ENCODE measurements at regions not wholly inside any gene's neighbourhood (a gene's known extent, or its start where the extent isn't known, plus 50 kb on each side); places are given as distances from the start of the nearest gene placed in this dataset.
A peak's percentile ranks its signal among the peaks of the same experiment; 100 is the strongest.
"Not testable (repeated sequence)": the region's sequence is repeated elsewhere in the genome, so short reads cannot be mapped to it uniquely, and the experiment has no call there.

GRCh38 chr15:77915261-77915960 is 162.1 kb downstream of the TBC1D2B start:
- H3K4me3 ChIP-seq = no peak overlapping the region
- no peaks in the 10 kb centered on the region for H3K36me3 ChIP-seq
- TF ChIP-seq POLR2AphosphoS5 (IDR thresholded peaks at IDR 0.05) (no peak), CTCF (IDR thresholded peaks at IDR 0.05) (no peak), EP300 (IDR thresholded peaks at IDR 0.05) (no peak), POLR2A (IDR thresholded peaks at IDR 0.05) (no peak)
- WGBS, 5 donors = 74 to 83% (median 79%) methylated on average over 13 to 19 of the region's 19 CpGs
- peaks cover 0 to under 1% (median 0%) of the 10 kb centered on the region in 4 donors for H3K4me1 ChIP-seq
- H3K27me3 ChIP-seq = peaks cover 0 to 10% (median 0%) of the 10 kb centered on the region in 3 donors
- intact Hi-C loops (cut with DNase I; ENCODE audit: low total_unique reads) = no loop called here
- no peak overlapping the region for H3K27ac ChIP-seq
- DNase-seq = no peak
- no peaks in the 10 kb centered on the region for H3K9me3 ChIP-seq

- DNase-seq; H3K4me3 ChIP-seq; intact Hi-C loops (cut with DNase I; ENCODE audit: low total_unique reads); H3K36me3 ChIP-seq; H3K9me3 ChIP-seq; H3K27ac ChIP-seq; H3K4me1 ChIP-seq: not testable (repeated sequence)
- peaks cover 0 to 10% (median 0%) of the 10 kb centered on the region in 3 donors for H3K27me3 ChIP-seq
- WGBS, 5 donors = 73 to 87% (median 82%) methylated on average over 5 of the region's 5 CpGs
These were observed 163.0 kb downstream of the TBC1D2B start for GRCh38 chr15:77914531-77914930.

GRCh38 chr15:77910030-77910911 is 167.2 kb downstream of the TBC1D2B start:
- H3K36me3 ChIP-seq; H3K9me3 ChIP-seq; intact Hi-C loops (cut with DNase I; ENCODE audit: low total_unique reads): not testable (repeated sequence)
- Histone ChIP-seq H3K27ac (peak overlapping the region in 4 of 5 donors; percentile 49 to 67 (median 63)), H3K4me3 (peak overlapping the region; percentile 19 to 29 (median 26)), H3K4me1 (peaks cover 0 to 25% (median 3%) of the 10 kb centered on the region in 4 donors), H3K27me3 (peaks cover 0 to 26% (median 0%) of the 10 kb centered on the region in 3 donors)
- WGBS, 5 donors = 16 to 28% (median 16%) methylated on average over 9 to 12 of the region's 12 CpGs
- peak in 5 of 7 experiments; percentile 50 to 91 (median 77) for TF ChIP-seq CTCF (IDR thresholded peaks at IDR 0.05)
- peak; percentile 88 to 93 for DNase-seq

GRCh38 chr15:77909182-77909940 is 168.2 kb downstream of the TBC1D2B start:
- no peaks in the 10 kb centered on the region for H3K9me3 ChIP-seq
- no peak overlapping the region for H3K4me3 ChIP-seq
- peaks cover 0 to 25% (median 3%) of the 10 kb centered on the region in 4 donors for H3K4me1 ChIP-seq
- H3K27me3 ChIP-seq = peaks cover 0 to 26% (median 0%) of the 10 kb centered on the region in 3 donors
- 50 to 82% (median 64%) methylated on average over 13 to 14 of the region's 14 CpGs for WGBS, 5 donors
- peak overlapping the region in 2 of 5 donors; percentile 64 to 67 for H3K27ac ChIP-seq
- intact Hi-C loops (cut with DNase I; ENCODE audit: low total_unique reads) = no loop called here
- DNase-seq = no peak
- H3K36me3 ChIP-seq = no peaks in the 10 kb centered on the region
- TF ChIP-seq CTCF (IDR thresholded peaks at IDR 0.05) = no peak
- TF ChIP-seq POLR2A (IDR thresholded peaks at IDR 0.05) = no peak
- TF ChIP-seq EP300 (IDR thresholded peaks at IDR 0.05) = no peak
- no peak for TF ChIP-seq POLR2AphosphoS5 (IDR thresholded peaks at IDR 0.05)

- WGBS, 5 donors = 77 to 88% (median 80%) methylated on average over 5 to 7 of the region's 7 CpGs
- H3K4me1 ChIP-seq = peaks cover 0 to 25% (median 3%) of the 10 kb centered on the region in 4 donors
- H3K36me3 ChIP-seq; DNase-seq; H3K9me3 ChIP-seq; H3K4me3 ChIP-seq; intact Hi-C loops (cut with DNase I; ENCODE audit: low total_unique reads): not testable (repeated sequence)
- H3K27me3 ChIP-seq = peaks cover 0 to 26% (median 0%) of the 10 kb centered on the region in 3 donors
- H3K27ac ChIP-seq = peak overlapping the region in 2 of 5 donors; percentile 33 to 64
These were observed 168.8 kb downstream of the TBC1D2B start for GRCh38 chr15:77908752-77909111.
